GM18909 (cell line): ENCODE measurements at regions not wholly inside any gene's neighbourhood (a gene's known extent, or its start where the extent isn't known, plus 50 kb on each side); places are given as distances from the start of the nearest gene placed in this dataset.

ENCODE experiments used
- ATAC-seq: cut with Tn5 transposase; IDR thresholded peaks from one replicate; pipeline ENCODE4 v1.9.1; 2021; ENCODE audit warnings: mild to moderate bottlenecking; ENCODE audit not compliant: unreplicated experiment, poor library complexity

- ATAC-seq, result no peak
Measured at GRCh38 chr2:52919673-52920072, 847.9 kb upstream of the CHAC2 start.

GRCh38 chr2:52918551-52918950 lies 849.1 kb upstream of the CHAC2 start:
- ATAC-seq, result no peak

GRCh38 chr2:52916981-52917380 lies 850.6 kb upstream of the CHAC2 start:
- no peak for ATAC-seq

- ATAC-seq, result no peak
Measured at GRCh38 chr2:52904355-52904891, 863.2 kb upstream of the CHAC2 start.

GRCh38 chr2:52897511-52898044 lies 870.0 kb upstream of the CHAC2 start:
- ATAC-seq, result no peak

GRCh38 chr2:52895726-52896340 lies 871.8 kb upstream of the CHAC2 start:
- ATAC-seq, result no peak

GRCh38 chr2:52886556-52886955 lies 881.0 kb upstream of the CHAC2 start:
- no peak for ATAC-seq

GRCh38 chr2:52884761-52885352 lies 882.7 kb upstream of the CHAC2 start:
- no peak for ATAC-seq

- no peak for ATAC-seq
Measured at GRCh38 chr2:52882974-52883373, 884.6 kb upstream of the CHAC2 start.

GRCh38 chr2:52881606-52882005 lies 886.0 kb upstream of the CHAC2 start:
- no peak for ATAC-seq

GRCh38 chr2:52880872-52881271 lies 886.7 kb upstream of the CHAC2 start:
- ATAC-seq, result no peak

GRCh38 chr2:52879561-52879960 lies 888.0 kb upstream of the CHAC2 start:
- no peak for ATAC-seq

GRCh38 chr2:52877703-52878102 lies 889.9 kb upstream of the CHAC2 start:
- no peak for ATAC-seq

- ATAC-seq, result no peak
Measured at GRCh38 chr2:52874466-52875106, 893.0 kb upstream of the CHAC2 start.

- ATAC-seq, result no peak
Measured at GRCh38 chr2:52862801-52863200, 904.8 kb upstream of the CHAC2 start.

- no peak for ATAC-seq
Measured at GRCh38 chr2:52861596-52861995, 906.0 kb upstream of the CHAC2 start.

GRCh38 chr2:52859065-52859464 lies 908.5 kb upstream of the CHAC2 start:
- no peak for ATAC-seq

- no peak for ATAC-seq
Measured at GRCh38 chr2:52857722-52858121, 909.9 kb upstream of the CHAC2 start.

GRCh38 chr2:52852006-52852405 lies 915.6 kb upstream of the CHAC2 start:
- ATAC-seq, result no peak

- no peak for ATAC-seq
Measured at GRCh38 chr2:52844701-52845423, 922.7 kb upstream of the CHAC2 start.

- ATAC-seq, result no peak
Measured at GRCh38 chr2:52835909-52836308, 931.7 kb upstream of the CHAC2 start.
